SK-N-SH (cell line): ENCODE measurements at regions not wholly inside any gene's neighbourhood (a gene's known extent, or its start where the extent isn't known, plus 50 kb on each side); places are given as distances from the start of the nearest gene placed in this dataset.

Experiments used
- CTCF ChIA-PET: fragments of 300-600, 350-600 bp; formaldehyde crosslinking; extraction: SDS; loops from one replicate; lab custom pipeline; 2021; lab: Yijun Ruan, JAX
- POLR2A ChIA-PET: fragments of 350-600 bp; sonication (Branson Sonifier 250); formaldehyde crosslinking; extraction: SDS; loops from one replicate; lab custom pipeline; 2020; ENCODE audit warnings: antibody characterized with exemption, inconsistent platforms; lab: Yijun Ruan, JAX
- DNase-seq: peaks from one replicate; pipeline ENCODE4 v3.0.0; 2012
- H2AFZ ChIP-seq: fragments of 200-600 bp; sonication (generic); 2 replicates; pipeline ENCODE4 v1.8.1; 2016; ENCODE audit warnings: antibody characterized with exemption, mild to moderate bottlenecking, low read depth
- H3F3A ChIP-seq: fragments of 200-600 bp; sonication (generic); replicated peaks from 2 replicates; pipeline ENCODE3; 2016; ENCODE audit warnings: antibody characterized with exemption, mild to moderate bottlenecking; ENCODE audit not compliant: insufficient read depth
- H3K27ac ChIP-seq, 2 experiments: fragments of 200-500 bp in 1 of 2; fragments of 200-600 bp in 1 of 2; sonication (Bioruptor generic) in 1 of 2; sonication (generic), shearing (Covaris generic) in 1 of 2; 2 replicates each; pipeline versions ENCODE4 v1.5.1 to v1.6.1; 2014 to 2016; ENCODE audit warnings: low read depth in 2 of 2, inconsistent platforms in 1 of 2, low read length in 1 of 2, mild to moderate bottlenecking in 1 of 2, mixed read lengths in 1 of 2
- H3K27me3 ChIP-seq: fragments of 200-600 bp; sonication (generic), shearing (Covaris generic); 2 replicates; pipeline ENCODE4 v1.6.1; 2016; ENCODE audit warnings: mixed run types; ENCODE audit not compliant: insufficient read depth
- H3K36me3 ChIP-seq, 2 experiments: fragments of 200-500 bp in 1 of 2; fragments of 200-600 bp in 1 of 2; sonication (Bioruptor generic) in 1 of 2; sonication (generic) in 1 of 2; replicated peaks in 1 of 2; 2 replicates each; pipeline versions ENCODE3 to v1.5.1; 2014 to 2016; ENCODE audit warnings: low read length in 1 of 2, mild to moderate bottlenecking in 1 of 2; ENCODE audit not compliant: insufficient read depth in 2 of 2, control insufficient read depth in 1 of 2
- H3K4me1 ChIP-seq, 2 experiments: fragments of 200-500 bp in 1 of 2; fragments of 200-600 bp in 1 of 2; sonication (Bioruptor generic) in 1 of 2; sonication (generic), shearing (Covaris generic) in 1 of 2; 2 replicates each; pipeline versions ENCODE4 v1.5.1 to v1.6.1; 2014 to 2016; ENCODE audit warnings: low read depth in 1 of 2, low read length in 1 of 2, mixed run types in 1 of 2; ENCODE audit not compliant: insufficient read depth in 2 of 2, control insufficient read depth in 1 of 2
- H3K4me2 ChIP-seq: fragments of 200-600 bp; sonication (generic), shearing (Covaris generic); 2 replicates; pipeline ENCODE4 v1.6.1; 2017; ENCODE audit warnings: mixed run types
- H3K4me3 ChIP-seq, 2 experiments: fragments of 200-500 bp in 1 of 2; fragments of 200-600 bp in 1 of 2; sonication (Bioruptor generic) in 1 of 2; sonication (generic), shearing (Covaris generic) in 1 of 2; 2 replicates each; pipeline versions ENCODE4 v1.5.1 to v1.8.1; 2014 to 2016; ENCODE audit warnings: low read depth in 2 of 2, inconsistent platforms in 1 of 2, low read length in 1 of 2, mild to moderate bottlenecking in 1 of 2, mixed read lengths in 1 of 2, moderate library complexity in 1 of 2
- H3K79me2 ChIP-seq: fragments of 200-600 bp; sonication (generic); 2 replicates; pipeline ENCODE4 v1.8.1; 2017; ENCODE audit warnings: mild to moderate bottlenecking; ENCODE audit not compliant: insufficient read depth
- H3K9ac ChIP-seq: fragments of 200-600 bp; sonication (generic); 2 replicates; pipeline ENCODE4 v1.6.1; 2017; ENCODE audit warnings: mixed run types
- H3K9me2 ChIP-seq: fragments of 200-600 bp; sonication (generic); 2 replicates; pipeline ENCODE4 v1.6.1; 2017; ENCODE audit warnings: mixed run types
- H3K9me3 ChIP-seq: fragments of 200-600 bp; sonication (generic); 2 replicates; pipeline ENCODE4 v1.6.1; 2017; ENCODE audit warnings: mixed run types, mild to moderate bottlenecking, moderate library complexity
- H4K20me1 ChIP-seq: fragments of 200-600 bp; sonication (generic); 2 replicates; pipeline ENCODE4 v1.6.1; 2017; ENCODE audit warnings: mild to moderate bottlenecking, mixed run types; ENCODE audit not compliant: insufficient read depth
- CHD2 ChIP-seq: fragments of 150-350 bp; IDR thresholded peaks from 2 replicates; pipeline ENCODE4 v1.6.1; 2018; ENCODE audit warnings: low read length; ENCODE audit not compliant: partially characterized antibody
- EZH2phosphoT487 ChIP-seq: fragments of 200-600 bp; sonication (generic); IDR thresholded peaks from 2 replicates; pipeline ENCODE4 v1.6.1; 2017; ENCODE audit warnings: low read depth, mixed run types, mild to moderate bottlenecking, antibody characterized with exemption, moderate library complexity, borderline replicate concordance
- FOSL2 ChIP-seq: IDR thresholded peaks from 2 replicates; pipeline ENCODE4 v1.4.0; 2012; ENCODE audit warnings: low read depth, mild to moderate bottlenecking, moderate library complexity, borderline replicate concordance
- FOXJ3 ChIP-seq: sonication (generic); formaldehyde crosslinking; IDR thresholded peaks from 2 replicates; pipeline ENCODE4 v1.5.1; 2020; ENCODE audit warnings: mild to moderate bottlenecking, missing genetic modification reagents
- GABPA ChIP-seq: IDR thresholded peaks from 2 replicates; pipeline ENCODE4 v1.4.0; 2012; ENCODE audit warnings: low read depth, mild to moderate bottlenecking
- MAX ChIP-seq: IDR thresholded peaks from 2 replicates; pipeline ENCODE4 v1.4.0; 2012; ENCODE audit warnings: low read depth
- NFIC ChIP-seq: IDR thresholded peaks from 2 replicates; pipeline ENCODE4 v1.4.0; 2012; ENCODE audit warnings: borderline replicate concordance
- POLR2AphosphoS5 ChIP-seq: IDR thresholded peaks from 2 replicates; pipeline ENCODE4 v1.6.1; 2012; ENCODE audit warnings: low read depth, low read length
- RCOR1 ChIP-seq: fragments of 150-350 bp; IDR thresholded peaks from 2 replicates; pipeline ENCODE4 v1.6.1; 2017; ENCODE audit warnings: antibody characterized with exemption, low read length
- REST ChIP-seq: IDR thresholded peaks from 2 replicates; pipeline ENCODE4 v1.6.1; 2012; ENCODE audit warnings: mild to moderate bottlenecking, low read depth, low read length, moderate library complexity
- RXRA ChIP-seq: IDR thresholded peaks from 2 replicates; pipeline ENCODE4 v1.4.0; 2012; ENCODE audit warnings: low read depth, mild to moderate bottlenecking, borderline replicate concordance
- TCF12 ChIP-seq: IDR thresholded peaks from 2 replicates; pipeline ENCODE4 v1.4.0; 2012
- TEAD4 ChIP-seq: IDR thresholded peaks from 2 replicates; pipeline ENCODE4 v1.4.0; 2012; ENCODE audit warnings: mild to moderate bottlenecking, borderline replicate concordance; ENCODE audit not compliant: insufficient read depth
- USF2 ChIP-seq: fragments of 150-350 bp; IDR thresholded peaks from 2 replicates; pipeline ENCODE4 v1.6.1; 2017; ENCODE audit warnings: antibody characterized with exemption, low read length, low read depth, borderline replicate concordance
- ZBTB33 ChIP-seq: IDR thresholded peaks from 2 replicates; pipeline ENCODE4 v1.4.0; 2012; ENCODE audit warnings: low read depth, borderline replicate concordance
- WGBS: methylation state at CpG from one replicate; pipeline ENCODE4 v1.1.6; 2017; ENCODE audit warnings: low lambda C conversion rate; 5-methylcytosine and 5-hydroxymethylcytosine counted together
- TF ChIP-seq, protein P1 (sequence below): fragments of 200-600 bp; sonication (generic); IDR thresholded peaks from 2 replicates; pipeline ENCODE4 v1.6.1; 2017; ENCODE audit warnings: antibody characterized with exemption, mild to moderate bottlenecking, moderate library complexity

DNA sequence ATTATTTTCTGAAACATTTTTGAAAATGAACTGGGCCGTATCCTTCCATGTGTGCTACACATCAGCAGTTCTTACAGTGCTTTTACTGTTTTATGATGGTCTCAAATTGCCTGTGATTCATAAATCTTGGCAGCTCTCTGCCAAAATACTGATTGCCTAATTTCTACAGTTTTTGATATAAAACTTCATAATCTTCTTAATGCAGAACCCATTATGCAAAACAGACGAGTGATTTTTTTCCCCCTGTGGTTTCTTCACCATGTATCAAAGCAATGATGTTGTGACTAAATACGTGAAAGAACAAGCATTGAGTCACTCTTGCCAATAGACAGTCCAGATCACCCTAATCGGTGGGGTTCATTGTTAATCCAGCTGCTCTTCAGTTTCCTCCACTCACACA lies 156.4 kb upstream of the WDR1 start:
- 3% methylated on average over 4 of the region's 4 CpGs for WGBS
- DNase-seq, result no peak
- CTCF ChIA-PET, result interaction anchor here (1.4 kb wide), 1 partner anchor 75 kb away, joined by 3 read pairs; no protein-coding TSS in a partner anchor
- Histone ChIP-seq H3K4me1 (no peaks in the 10 kb centered on the region), H3K9ac (no peak overlapping the region), H3K9me3 (no peaks in the 10 kb centered on the region), H3K4me2 (no peak overlapping the region), H3K27ac (no peak overlapping the region), H2AFZ (no peak overlapping the region), H4K20me1 (no peaks in the 10 kb centered on the region), H3K9me2 (no peaks in the 10 kb centered on the region), H3K36me3 (no peaks in the 10 kb centered on the region), H3K27me3 (no peaks in the 10 kb centered on the region), H3K79me2 (no peaks in the 10 kb centered on the region), H3F3A (no peaks in the 10 kb centered on the region), H3K4me3 (no peak overlapping the region)
- POLR2A ChIA-PET, result no interaction called here
- no peak for TF ChIP-seq TEAD4
- no peak for TF ChIP-seq RXRA
- TF ChIP-seq NFIC, result no peak
- no peak for TF ChIP-seq GABPA
- TF ChIP-seq REST, result no peak
- TF ChIP-seq TCF12, result no peak
- TF ChIP-seq, protein P1, sequence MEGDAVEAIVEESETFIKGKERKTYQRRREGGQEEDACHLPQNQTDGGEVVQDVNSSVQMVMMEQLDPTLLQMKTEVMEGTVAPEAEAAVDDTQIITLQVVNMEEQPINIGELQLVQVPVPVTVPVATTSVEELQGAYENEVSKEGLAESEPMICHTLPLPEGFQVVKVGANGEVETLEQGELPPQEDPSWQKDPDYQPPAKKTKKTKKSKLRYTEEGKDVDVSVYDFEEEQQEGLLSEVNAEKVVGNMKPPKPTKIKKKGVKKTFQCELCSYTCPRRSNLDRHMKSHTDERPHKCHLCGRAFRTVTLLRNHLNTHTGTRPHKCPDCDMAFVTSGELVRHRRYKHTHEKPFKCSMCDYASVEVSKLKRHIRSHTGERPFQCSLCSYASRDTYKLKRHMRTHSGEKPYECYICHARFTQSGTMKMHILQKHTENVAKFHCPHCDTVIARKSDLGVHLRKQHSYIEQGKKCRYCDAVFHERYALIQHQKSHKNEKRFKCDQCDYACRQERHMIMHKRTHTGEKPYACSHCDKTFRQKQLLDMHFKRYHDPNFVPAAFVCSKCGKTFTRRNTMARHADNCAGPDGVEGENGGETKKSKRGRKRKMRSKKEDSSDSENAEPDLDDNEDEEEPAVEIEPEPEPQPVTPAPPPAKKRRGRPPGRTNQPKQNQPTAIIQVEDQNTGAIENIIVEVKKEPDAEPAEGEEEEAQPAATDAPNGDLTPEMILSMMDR, result no peak
- no peak for TF ChIP-seq FOSL2
- no peak for TF ChIP-seq POLR2AphosphoS5
- TF ChIP-seq FOXJ3 (CRISPR knock-in tag), result no peak
- TF ChIP-seq EZH2phosphoT487, result no peak
- no peak for TF ChIP-seq CHD2
- TF ChIP-seq USF2, result no peak
- no peak for TF ChIP-seq MAX
- TF ChIP-seq ZBTB33, result no peak
- TF ChIP-seq RCOR1, result no peak
